ENCODE measurements at regions not wholly inside any gene's neighbourhood (a gene's known extent, or its start where the extent isn't known, plus 50 kb on each side); places are given as distances from the start of the nearest gene placed in this dataset.

- CTCF ChIA-PET, result interaction anchor here (0.6 kb wide), 1 partner anchor 32 kb away, joined by 3 read pairs; no protein-coding TSS in a partner anchor
These were observed 134.4 kb downstream of the MAIP1 start for GRCh38 chr2:200089756-200090109.

DNA sequence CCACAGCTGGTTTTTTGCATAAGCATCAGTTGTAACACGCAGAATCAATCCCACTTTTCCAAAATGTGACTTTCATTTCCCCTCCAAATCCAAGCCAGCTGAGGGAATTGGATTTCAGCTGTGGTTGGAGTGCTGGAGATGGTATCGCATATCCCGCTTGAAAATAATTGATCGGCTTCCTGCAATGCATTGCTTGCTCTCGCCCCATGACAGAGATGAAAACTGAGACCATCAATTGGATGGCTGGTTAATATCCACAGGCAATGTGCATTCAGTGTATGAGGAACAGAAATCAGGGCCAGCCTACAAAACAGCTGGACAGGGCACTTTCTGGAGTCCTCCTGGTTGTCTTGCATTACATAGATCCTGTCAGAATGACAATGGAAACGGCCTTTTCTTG lies 135.3 kb downstream of the MAIP1 start:
- no peak for TF ChIP-seq CTCF (conservative IDR thresholded peaks at IDR 0.05; ENCODE audit: low read depth)
- DNase-seq (ENCODE audit: low spot score), result no peak
- CTCF ChIA-PET, result no interaction called here
- no peak overlapping the region for H3K27ac ChIP-seq
- POLR2A ChIA-PET (ENCODE audit: low non-redundant PET), result no interaction called here

More at GRCh38 chr2:200089756-200090109, 134.4 kb downstream of the MAIP1 start:
- no peak for DNase-seq (ENCODE audit: low spot score)
- H3K27ac ChIP-seq, result no peak overlapping the region
- no peak for TF ChIP-seq CTCF (conservative IDR thresholded peaks at IDR 0.05; ENCODE audit: low read depth)
- POLR2A ChIA-PET (ENCODE audit: low non-redundant PET), result no interaction called here

DNA sequence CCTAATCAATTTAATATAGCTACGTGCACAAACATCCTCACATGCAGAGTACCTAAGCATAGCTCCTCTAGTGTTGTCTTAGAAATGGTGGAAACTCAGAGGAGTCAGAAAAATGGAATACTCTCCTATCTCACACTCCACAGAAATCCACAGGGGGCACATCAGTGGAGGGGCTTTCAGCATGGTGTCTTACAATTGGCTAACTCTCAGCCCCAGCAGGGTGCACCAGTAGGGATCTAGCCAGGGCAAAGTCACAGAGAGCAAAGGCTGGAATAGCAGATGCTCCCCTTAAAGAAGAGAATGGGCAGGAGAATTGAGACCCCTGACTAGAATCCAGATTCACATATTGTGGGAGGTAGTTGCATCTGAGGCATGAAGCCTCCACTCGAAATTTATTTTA lies 135.7 kb downstream of the MAIP1 start:
- no peak for DNase-seq (ENCODE audit: low spot score)
- ChIA-PET CTCF (no interaction called here), POLR2A (ENCODE audit: low non-redundant PET) (no interaction called here)
- H3K27ac ChIP-seq, result no peak overlapping the region
- TF ChIP-seq CTCF (conservative IDR thresholded peaks at IDR 0.05; ENCODE audit: low read depth), result no peak

- CTCF ChIA-PET, result no interaction called here
- no peak for TF ChIP-seq CTCF (conservative IDR thresholded peaks at IDR 0.05; ENCODE audit: low read depth)
- POLR2A ChIA-PET (ENCODE audit: low non-redundant PET), result no interaction called here
- DNase-seq (ENCODE audit: low spot score), result no peak
- no peak overlapping the region for H3K27ac ChIP-seq
These were observed 136.9 kb downstream of the MAIP1 start for GRCh38 chr2:200092235-200092634.

GRCh38 chr2:200095436-200095835 lies 140.1 kb downstream of the MAIP1 start:
- no peak for DNase-seq (ENCODE audit: low spot score)
- no peak overlapping the region for H3K27ac ChIP-seq
- ChIA-PET POLR2A (ENCODE audit: low non-redundant PET) (no interaction called here), CTCF (no interaction called here)
- TF ChIP-seq CTCF (conservative IDR thresholded peaks at IDR 0.05; ENCODE audit: low read depth), result no peak

GRCh38 chr2:200099256-200099655 lies 143.9 kb downstream of the MAIP1 start:
- DNase-seq (ENCODE audit: low spot score), result no peak
- H3K27ac ChIP-seq, result no peak overlapping the region
- POLR2A ChIA-PET (ENCODE audit: low non-redundant PET), result no interaction called here
- CTCF ChIA-PET, result interaction anchor here (0.6 kb wide), 1 partner anchor 206 kb away, joined by 3 read pairs; no protein-coding TSS in a partner anchor
- TF ChIP-seq CTCF (conservative IDR thresholded peaks at IDR 0.05; ENCODE audit: low read depth), result no peak

GRCh38 chr2:200100027-200100426 lies 144.6 kb downstream of the MAIP1 start:
- ChIA-PET POLR2A (ENCODE audit: low non-redundant PET) (no interaction called here), CTCF (interaction anchor here (0.6 kb wide), 1 partner anchor 205 kb away, joined by 3 read pairs; no protein-coding TSS in a partner anchor)
- DNase-seq (ENCODE audit: low spot score), result no peak
- TF ChIP-seq CTCF (conservative IDR thresholded peaks at IDR 0.05; ENCODE audit: low read depth), result no peak
- no peak overlapping the region for H3K27ac ChIP-seq
